ENCODE measurements at regions not wholly inside any gene's neighbourhood (a gene's known extent, or its start where the extent isn't known, plus 50 kb on each side); places are given as distances from the start of the nearest gene placed in this dataset.

- TF ChIP-seq, protein P1, sequence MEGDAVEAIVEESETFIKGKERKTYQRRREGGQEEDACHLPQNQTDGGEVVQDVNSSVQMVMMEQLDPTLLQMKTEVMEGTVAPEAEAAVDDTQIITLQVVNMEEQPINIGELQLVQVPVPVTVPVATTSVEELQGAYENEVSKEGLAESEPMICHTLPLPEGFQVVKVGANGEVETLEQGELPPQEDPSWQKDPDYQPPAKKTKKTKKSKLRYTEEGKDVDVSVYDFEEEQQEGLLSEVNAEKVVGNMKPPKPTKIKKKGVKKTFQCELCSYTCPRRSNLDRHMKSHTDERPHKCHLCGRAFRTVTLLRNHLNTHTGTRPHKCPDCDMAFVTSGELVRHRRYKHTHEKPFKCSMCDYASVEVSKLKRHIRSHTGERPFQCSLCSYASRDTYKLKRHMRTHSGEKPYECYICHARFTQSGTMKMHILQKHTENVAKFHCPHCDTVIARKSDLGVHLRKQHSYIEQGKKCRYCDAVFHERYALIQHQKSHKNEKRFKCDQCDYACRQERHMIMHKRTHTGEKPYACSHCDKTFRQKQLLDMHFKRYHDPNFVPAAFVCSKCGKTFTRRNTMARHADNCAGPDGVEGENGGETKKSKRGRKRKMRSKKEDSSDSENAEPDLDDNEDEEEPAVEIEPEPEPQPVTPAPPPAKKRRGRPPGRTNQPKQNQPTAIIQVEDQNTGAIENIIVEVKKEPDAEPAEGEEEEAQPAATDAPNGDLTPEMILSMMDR (conservative IDR thresholded peaks at IDR 0.05) = no peak
- no peak for TF ChIP-seq EZH2 (IDR thresholded peaks at IDR 0.05; ENCODE audit: low read depth)
These were observed 569.6 kb downstream of the NTRK3 start for GRCh38 chr15:87686841-87687522.

All from PC-9 (cell line).